ENCODE measurements at regions not wholly inside any gene's neighbourhood (a gene's known extent, or its start where the extent isn't known, plus 50 kb on each side); places are given as distances from the start of the nearest gene placed in this dataset.

- Histone ChIP-seq H3K4me1 (ENCODE audit: insufficient read depth, low read length) (no peaks in the 10 kb centered on the region), H3K4me3 (ENCODE audit: low read length) (no peak overlapping the region), H3K36me3 (ENCODE audit: insufficient read depth, low read length) (no peaks in the 10 kb centered on the region), H3K27ac (ENCODE audit: low read depth in 1 of 2, low read length in 2 of 2) (no peak overlapping the region), H3K9me3 (ENCODE audit: control insufficient read depth in 1 of 2, insufficient read depth in 1 of 2, low read length in 2 of 2) (peaks cover 0 to 4% of the 10 kb centered on the region in 2 experiments), H3K27me3 (ENCODE audit: control insufficient read depth in 1 of 2, insufficient read depth in 2 of 2, low read length in 2 of 2) (no peaks in the 10 kb centered on the region)
- TF ChIP-seq CTCF (IDR thresholded peaks at IDR 0.05), result no peak
- Mint-ChIP-seq H3K9me3 (no peaks in the 10 kb centered on the region), H3K36me3 (ENCODE audit: low read depth) (no peaks in the 10 kb centered on the region), H3K4me1 (ENCODE audit: low read depth) (no peaks in the 10 kb centered on the region), H3K27me3 (no peaks in the 10 kb centered on the region), H3K27ac (no peak overlapping the region), H3K4me3 (no peak overlapping the region)
- intact Hi-C loops (cut with DNase I, micrococcal nuclease), result no loop called here
- ATAC-seq (ENCODE audit: poor library complexity) (no peak), DNase-seq (no peak)
- POLR2A ChIA-PET, result no interaction called here
- CTCF ChIA-PET, result no interaction called here
These were observed 141.2 kb upstream of the DIO2 start for GRCh38 chr14:80352471-80352870.

- no peaks in the 10 kb centered on the region for H3K27me3 Mint-ChIP-seq
- H3K9me3 ChIP-seq (ENCODE audit: control insufficient read depth in 1 of 2, insufficient read depth in 1 of 2, low read length in 2 of 2), result peaks cover 0 to 4% of the 10 kb centered on the region in 2 experiments
- no peaks in the 10 kb centered on the region for H3K4me1 Mint-ChIP-seq (ENCODE audit: low read depth)
- CTCF ChIA-PET, result no interaction called here
- no peaks in the 10 kb centered on the region for H3K9me3 Mint-ChIP-seq
- TF ChIP-seq CTCF (IDR thresholded peaks at IDR 0.05), result no peak
- no peak overlapping the region for H3K27ac Mint-ChIP-seq
- ATAC-seq (ENCODE audit: poor library complexity) (no peak), DNase-seq (no peak)
- no peaks in the 10 kb centered on the region for H3K27me3 ChIP-seq (ENCODE audit: control insufficient read depth in 1 of 2, insufficient read depth in 2 of 2, low read length in 2 of 2)
- intact Hi-C loops (cut with DNase I, micrococcal nuclease), result no loop called here
- H3K4me3 Mint-ChIP-seq, result no peak overlapping the region
- POLR2A ChIA-PET, result no interaction called here
- no peak overlapping the region for H3K27ac ChIP-seq (ENCODE audit: low read depth in 1 of 2, low read length in 2 of 2)
- no peaks in the 10 kb centered on the region for H3K4me1 ChIP-seq (ENCODE audit: insufficient read depth, low read length)
- H3K36me3 Mint-ChIP-seq (ENCODE audit: low read depth), result no peaks in the 10 kb centered on the region
- H3K36me3 ChIP-seq (ENCODE audit: insufficient read depth, low read length), result no peaks in the 10 kb centered on the region
- H3K4me3 ChIP-seq (ENCODE audit: low read length), result no peak overlapping the region
These were observed 139.4 kb upstream of the DIO2 start for GRCh38 chr14:80350707-80351106.

- H3K27ac Mint-ChIP-seq, result no peak overlapping the region
- POLR2A ChIA-PET, result no interaction called here
- H3K4me1 Mint-ChIP-seq (ENCODE audit: low read depth), result no peaks in the 10 kb centered on the region
- TF ChIP-seq CTCF (IDR thresholded peaks at IDR 0.05), result no peak
- H3K9me3 Mint-ChIP-seq, result no peaks in the 10 kb centered on the region
- H3K27ac ChIP-seq (ENCODE audit: low read depth in 1 of 2, low read length in 2 of 2), result no peak overlapping the region
- intact Hi-C loops (cut with DNase I, micrococcal nuclease), result no loop called here
- CTCF ChIA-PET, result no interaction called here
- H3K9me3 ChIP-seq (ENCODE audit: control insufficient read depth in 1 of 2, insufficient read depth in 1 of 2, low read length in 2 of 2), result no peaks in the 10 kb centered on the region
- DNase-seq (no peak), ATAC-seq (ENCODE audit: poor library complexity) (no peak)
- H3K36me3 ChIP-seq (ENCODE audit: insufficient read depth, low read length), result no peaks in the 10 kb centered on the region
- no peaks in the 10 kb centered on the region for H3K36me3 Mint-ChIP-seq (ENCODE audit: low read depth)
- H3K27me3 Mint-ChIP-seq, result no peaks in the 10 kb centered on the region
- H3K4me1 ChIP-seq (ENCODE audit: insufficient read depth, low read length), result no peaks in the 10 kb centered on the region
- no peaks in the 10 kb centered on the region for H3K27me3 ChIP-seq (ENCODE audit: control insufficient read depth in 1 of 2, insufficient read depth in 2 of 2, low read length in 2 of 2)
- no peak overlapping the region for H3K4me3 ChIP-seq (ENCODE audit: low read length)
- no peak overlapping the region for H3K4me3 Mint-ChIP-seq
These were observed 135.1 kb upstream of the DIO2 start for GRCh38 chr14:80346395-80346794.

All from CD4-positive, alpha-beta T cell (primary cell).